H1 (cell line): ENCODE measurements at regions not wholly inside any gene's neighbourhood (a gene's known extent, or its start where the extent isn't known, plus 50 kb on each side); places are given as distances from the start of the nearest gene placed in this dataset.

Experiments used
- CTCF ChIA-PET: fragments of 300-600 bp; sonication (Branson Sonifier 250); formaldehyde crosslinking; loops from one replicate; lab custom pipeline; 2021; ENCODE audit not compliant: partially characterized antibody; lab: Charles Lee
- POLR2A ChIA-PET: fragments of 300-600 bp; sonication (Branson Sonifier 250); formaldehyde crosslinking; loops from one replicate; lab custom pipeline; 2021; ENCODE audit warnings: inconsistent platforms; ENCODE audit not compliant: partially characterized antibody; lab: Charles Lee
- DNase-seq, 2 experiments: peaks; one replicate each; pipeline versions ENCODE4 v3.0.0 to v3.0.0-alpha.2; 2010 to 2022; ENCODE audit warnings: low spot score in 2 of 2, low read depth in 1 of 2, mixed read lengths in 1 of 2
- FAIRE-seq: peaks from 2 replicates; lab custom pipeline; 2011; peaks lifted over from hg19 to GRCh38; lab: Jason Lieb, UNC
- H2AFZ ChIP-seq: 2 replicates; pipeline ENCODE4 v1.8.1; 2012; ENCODE audit warnings: low read length, inconsistent platforms
- H2AK5ac ChIP-seq: 2 replicates; pipeline ENCODE4 v1.6.1; 2013; ENCODE audit warnings: low read depth, low read length
- H2BK120ac ChIP-seq: replicated peaks from 2 replicates; pipeline ENCODE3; 2013; ENCODE audit warnings: low read depth, low read length, inconsistent platforms
- H2BK12ac ChIP-seq: 2 replicates; pipeline ENCODE4 v1.6.1; 2013; ENCODE audit warnings: low read depth, low read length
- H2BK15ac ChIP-seq: 2 replicates; pipeline ENCODE4 v1.6.1; 2013; ENCODE audit warnings: low read length
- H2BK20ac ChIP-seq: 2 replicates; pipeline ENCODE4 v1.6.1; 2013; ENCODE audit warnings: low read length
- H2BK5ac ChIP-seq: 2 replicates; pipeline ENCODE4 v1.6.1; 2013; ENCODE audit warnings: low read depth, low read length
- H3K14ac ChIP-seq: 2 replicates; pipeline ENCODE4 v1.6.1; 2013; ENCODE audit warnings: inconsistent platforms; ENCODE audit not compliant: insufficient read length
- H3K18ac ChIP-seq: 2 replicates; pipeline ENCODE4 v1.6.1; 2013; ENCODE audit warnings: low read length; ENCODE audit errors: extremely low read depth
- H3K23ac ChIP-seq: 2 replicates; pipeline ENCODE4 v1.6.1; 2013; ENCODE audit warnings: inconsistent platforms; ENCODE audit not compliant: insufficient read length
- H3K23me2 ChIP-seq: 2 replicates; pipeline ENCODE4 v1.6.1; 2013; ENCODE audit warnings: low read depth, low read length
- H3K27ac ChIP-seq: 2 replicates; pipeline ENCODE4 v1.6.1; 2011; ENCODE audit warnings: low read depth, low read length, inconsistent platforms
- H3K27me3 ChIP-seq, 4 experiments: replicated peaks in 1 of 4; 1 replicate in 1 of 4; 2 replicates in 3 of 4; pipeline versions ENCODE4 v1.6.1 to v1.8.1; 2011 to 2013; ENCODE audit warnings: low read length in 3 of 4, mild to moderate bottlenecking in 3 of 4, inconsistent platforms in 2 of 4, mixed read lengths in 2 of 4, moderate library complexity in 1 of 4; ENCODE audit not compliant: control insufficient read depth in 3 of 4, insufficient read depth in 3 of 4; ENCODE audit errors: extremely low read depth in 1 of 4
- H3K36me3 ChIP-seq, 4 experiments: 2 replicates each; pipeline versions ENCODE4 v1.6.1 to v1.8.1; 2011 to 2013; ENCODE audit warnings: mild to moderate bottlenecking in 4 of 4, low read length in 3 of 4, moderate library complexity in 2 of 4, control low read depth in 1 of 4, inconsistent platforms in 1 of 4; ENCODE audit not compliant: insufficient read depth in 4 of 4, control insufficient read depth in 2 of 4
- H3K4ac ChIP-seq: replicated peaks from 2 replicates; pipeline ENCODE3; 2013; ENCODE audit warnings: low read length, low read depth, mixed read lengths, inconsistent platforms; ENCODE audit not compliant: insufficient read length
- H3K4me1 ChIP-seq, 4 experiments: replicated peaks in 1 of 4; 1 replicate in 1 of 4; 2 replicates in 3 of 4; pipeline versions ENCODE4 v1.6.1 to v1.8.1; 2011 to 2013; ENCODE audit warnings: low read length in 3 of 4, inconsistent platforms in 2 of 4, mixed read lengths in 1 of 4; ENCODE audit not compliant: insufficient read depth in 4 of 4, control insufficient read depth in 3 of 4
- H3K4me2 ChIP-seq, 2 experiments: 2 replicates each; pipeline versions ENCODE4 v1.6.1 to v1.8.1; 2011 to 2013; ENCODE audit warnings: low read depth in 2 of 2, low read length in 2 of 2, control low read depth in 1 of 2, inconsistent platforms in 1 of 2, mild to moderate bottlenecking in 1 of 2; ENCODE audit not compliant: insufficient read depth in 1 of 2
- H3K4me3 ChIP-seq, 4 experiments: fragments of 200-600, 300-600 bp in 1 of 4; sonication (generic), shearing (Covaris generic), sonication (Bioruptor Twin) in 1 of 4; 2 replicates each; pipeline versions ENCODE4 v1.5.1 to v1.8.1; 2011 to 2016; ENCODE audit warnings: low read length in 4 of 4, low read depth in 3 of 4, control low read depth in 2 of 4, inconsistent platforms in 2 of 4, mild to moderate bottlenecking in 2 of 4, mixed read lengths in 1 of 4, moderate library complexity in 1 of 4; ENCODE audit not compliant: insufficient read depth in 2 of 4; ENCODE audit errors: extremely low read depth in 1 of 4
- H3K56ac ChIP-seq: replicated peaks from 2 replicates; pipeline ENCODE3; 2013; ENCODE audit warnings: low read depth, mild to moderate bottlenecking, mixed read lengths, low read length, inconsistent platforms; ENCODE audit not compliant: insufficient read length
- H3K79me1 ChIP-seq: 2 replicates; pipeline ENCODE4 v1.6.1; 2013; ENCODE audit warnings: low read depth, low read length, control low read depth
- H3K79me2 ChIP-seq, 2 experiments: 2 replicates each; pipeline versions ENCODE4 v1.6.1 to v1.8.1; 2012 to 2013; ENCODE audit warnings: low read length in 2 of 2, mild to moderate bottlenecking in 2 of 2, inconsistent platforms in 1 of 2; ENCODE audit not compliant: insufficient read depth in 2 of 2, control insufficient read depth in 1 of 2
- H3K9ac ChIP-seq, 4 experiments: replicated peaks in 1 of 4; 1 replicate in 1 of 4; 2 replicates in 3 of 4; pipeline versions ENCODE4 v1.6.1 to v1.8.1; 2011 to 2013; ENCODE audit warnings: low read depth in 3 of 4, low read length in 3 of 4, control low read depth in 2 of 4, mild to moderate bottlenecking in 2 of 4, moderate library complexity in 2 of 4, inconsistent platforms in 1 of 4; ENCODE audit errors: extremely low read depth in 1 of 4
- H3K9me3 ChIP-seq, 2 experiments: 2 replicates each; pipeline versions ENCODE4 v1.6.1 to v1.8.1; 2012 to 2013; ENCODE audit warnings: mild to moderate bottlenecking in 2 of 2, moderate library complexity in 2 of 2, control low read depth in 1 of 2, inconsistent platforms in 1 of 2, low read depth in 1 of 2, low read length in 1 of 2, mixed read lengths in 1 of 2; ENCODE audit not compliant: insufficient read depth in 2 of 2
- H4K20me1 ChIP-seq, 2 experiments: replicated peaks in 1 of 2; 2 replicates each; pipeline versions ENCODE3 to v1.8.1; 2011 to 2013; ENCODE audit warnings: inconsistent platforms in 2 of 2, low read length in 2 of 2, mild to moderate bottlenecking in 1 of 2; ENCODE audit not compliant: insufficient read depth in 2 of 2, control insufficient read depth in 1 of 2
- H4K5ac ChIP-seq: 2 replicates; pipeline ENCODE4 v1.6.1; 2013; ENCODE audit warnings: low read length, low read depth, mixed read lengths, inconsistent platforms; ENCODE audit not compliant: insufficient read length
- H4K8ac ChIP-seq: 2 replicates; pipeline ENCODE4 v1.8.0; 2013; ENCODE audit warnings: mild to moderate bottlenecking, moderate library complexity, low read length, inconsistent platforms; ENCODE audit not compliant: insufficient read depth; ENCODE audit errors: extremely low read depth
- H4K91ac ChIP-seq: replicated peaks from 2 replicates; pipeline ENCODE3; 2013; ENCODE audit warnings: low read length, mixed read lengths, inconsistent platforms; ENCODE audit not compliant: insufficient read length
- GABPA ChIP-seq: IDR thresholded peaks from 2 replicates; pipeline ENCODE4 v1.6.1; 2011; ENCODE audit warnings: mild to moderate bottlenecking, low read length, moderate library complexity, borderline replicate concordance; ENCODE audit not compliant: insufficient read depth
- HDAC6 ChIP-seq: IDR thresholded peaks from one replicate; pipeline ENCODE4 v1.7.1; 2012; ENCODE audit warnings: low read depth, mild to moderate bottlenecking, inconsistent platforms, low read length, moderate library complexity
- NRF1 ChIP-seq: IDR thresholded peaks from 2 replicates; pipeline ENCODE4 v1.6.1; 2011; ENCODE audit warnings: mild to moderate bottlenecking, low read depth, low read length, improper control_type of control experiment
- SP1 ChIP-seq: IDR thresholded peaks from 2 replicates; pipeline ENCODE4 v1.6.1; 2011; ENCODE audit warnings: low read depth, low read length
- WGBS, 2 experiments: shearing (Covaris generic) in 1 of 2; methylation state at CpG; one replicate each; pipeline versions ENCODE4 v1.1.6 to v1.1.7; 2013 to 2015; ENCODE audit warnings: low lambda C conversion rate in 2 of 2, mixed read lengths in 2 of 2, inconsistent platforms in 1 of 2, low coverage in 1 of 2, missing lambda C conversion rate in 1 of 2; ENCODE audit not compliant: insufficient replicate concordance in 2 of 2, insufficient coverage in 1 of 2, insufficient read length in 1 of 2; ENCODE audit errors: extremely low coverage in 1 of 2, missing lambda C conversion rate in 1 of 2; 5-methylcytosine and 5-hydroxymethylcytosine counted together

GRCh38 chr14:34085695-34086094 lies 134.8 kb upstream of the EGLN3 start:
- Histone ChIP-seq H2AFZ (no peak overlapping the region), H2BK120ac (no peak overlapping the region), H2BK15ac (no peak overlapping the region), H3K27ac (no peak overlapping the region), H3K79me1 (no peaks in the 10 kb centered on the region), H3K4ac (no peak overlapping the region), H3K18ac (no peak overlapping the region), H3K9me3 (no peaks in the 10 kb centered on the region), H3K4me2 (no peak overlapping the region), H4K8ac (no peak overlapping the region), H4K91ac (no peak overlapping the region), H3K56ac (no peak overlapping the region), H3K14ac (no peak overlapping the region), H3K23me2 (no peaks in the 10 kb centered on the region), H2BK20ac (no peak overlapping the region), H3K23ac (no peak overlapping the region), H2AK5ac (no peak overlapping the region), H3K4me3 (no peak overlapping the region), H3K27me3 (no peaks in the 10 kb centered on the region), H2BK12ac (no peak overlapping the region), H3K79me2 (no peaks in the 10 kb centered on the region), H3K4me1 (no peaks in the 10 kb centered on the region; a peak in 1 of 7 replicates), H3K9ac (no peak overlapping the region), H4K5ac (no peak overlapping the region), H2BK5ac (no peak overlapping the region), H4K20me1 (no peaks in the 10 kb centered on the region), H3K36me3 (no peaks in the 10 kb centered on the region)
- 100% methylated on average over 1 of the region's 1 CpG; no CpG with 5 or more reads in 1 of the 2 experiments for WGBS, 2 experiments
- ChIA-PET POLR2A (no interaction called here), CTCF (interaction anchor here (0.5 to 3.5 kb wide), 4 partner anchors 13 to 410 kb away, joined by 3 to 12 read pairs (median 3); no protein-coding TSS in a partner anchor)
- no peak for FAIRE-seq
- TF ChIP-seq GABPA (no peak), NRF1 (no peak), SP1 (no peak), HDAC6 (no peak)
- peak in 1 of 2 experiments; percentile 17 for DNase-seq
